Transverse colon (tissue), 3 donors: ENCODE measurements at regions not wholly inside any gene's neighbourhood (a gene's known extent, or its start where the extent isn't known, plus 50 kb on each side); places are given as distances from the start of the nearest gene placed in this dataset.

ENCODE experiments used
- POLR2A ChIP-seq: fragments of 450-650 bp; IDR thresholded peaks from one replicate; pipeline ENCODE4 v1.6.1; 2016; ENCODE audit warnings: antibody characterized with exemption, mild to moderate bottlenecking, moderate library complexity
- TF ChIP-seq, protein P1 (sequence below), 5 experiments: fragments of 200-600 bp in 3 of 5; fragments of 450-650 bp in 2 of 5; sonication (generic) in 3 of 5; IDR thresholded peaks; 1 replicate in 2 of 5; 2 replicates in 3 of 5; pipeline ENCODE4 v1.5.1; 2016 to 2017; ENCODE audit warnings: antibody characterized with exemption in 5 of 5, inconsistent platforms in 3 of 5, mild to moderate bottlenecking in 2 of 5, moderate library complexity in 1 of 5

DNA sequence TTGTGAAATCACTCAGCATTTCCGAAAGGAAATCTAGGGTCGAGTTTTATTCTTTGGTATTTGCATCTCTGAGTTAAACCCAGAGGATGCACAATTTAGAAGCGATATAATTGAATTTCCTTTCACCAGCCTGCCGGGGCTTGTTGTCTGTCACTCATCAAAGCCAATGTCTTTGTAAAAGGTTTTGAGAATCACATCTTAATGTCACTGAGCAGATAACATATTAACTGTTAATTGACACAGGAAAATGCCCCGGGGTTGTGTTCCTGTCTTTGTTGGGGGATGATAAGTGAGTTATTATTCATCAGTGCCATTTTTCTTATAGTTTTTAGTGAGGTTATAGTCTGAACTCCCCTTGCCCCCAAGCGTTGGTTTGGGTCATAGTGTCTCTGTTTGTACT is 73.4 kb downstream of the DUSP6 start:
- TF ChIP-seq POLR2A, result no peak
- TF ChIP-seq, protein P1, sequence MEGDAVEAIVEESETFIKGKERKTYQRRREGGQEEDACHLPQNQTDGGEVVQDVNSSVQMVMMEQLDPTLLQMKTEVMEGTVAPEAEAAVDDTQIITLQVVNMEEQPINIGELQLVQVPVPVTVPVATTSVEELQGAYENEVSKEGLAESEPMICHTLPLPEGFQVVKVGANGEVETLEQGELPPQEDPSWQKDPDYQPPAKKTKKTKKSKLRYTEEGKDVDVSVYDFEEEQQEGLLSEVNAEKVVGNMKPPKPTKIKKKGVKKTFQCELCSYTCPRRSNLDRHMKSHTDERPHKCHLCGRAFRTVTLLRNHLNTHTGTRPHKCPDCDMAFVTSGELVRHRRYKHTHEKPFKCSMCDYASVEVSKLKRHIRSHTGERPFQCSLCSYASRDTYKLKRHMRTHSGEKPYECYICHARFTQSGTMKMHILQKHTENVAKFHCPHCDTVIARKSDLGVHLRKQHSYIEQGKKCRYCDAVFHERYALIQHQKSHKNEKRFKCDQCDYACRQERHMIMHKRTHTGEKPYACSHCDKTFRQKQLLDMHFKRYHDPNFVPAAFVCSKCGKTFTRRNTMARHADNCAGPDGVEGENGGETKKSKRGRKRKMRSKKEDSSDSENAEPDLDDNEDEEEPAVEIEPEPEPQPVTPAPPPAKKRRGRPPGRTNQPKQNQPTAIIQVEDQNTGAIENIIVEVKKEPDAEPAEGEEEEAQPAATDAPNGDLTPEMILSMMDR (IDR thresholded peaks at IDR 0.05), result no peak
